Dedifferentiated amniotic fluid mesenchymal stem cell (primary cell): ENCODE measurements at regions not wholly inside any gene's neighbourhood (a gene's known extent, or its start where the extent isn't known, plus 50 kb on each side); places are given as distances from the start of the nearest gene placed in this dataset.

Experiments
- DNase-seq: peaks from one replicate; pipeline ENCODE4 v3.0.0-alpha.2; 2016; ENCODE audit errors: extremely low spot score

DNA sequence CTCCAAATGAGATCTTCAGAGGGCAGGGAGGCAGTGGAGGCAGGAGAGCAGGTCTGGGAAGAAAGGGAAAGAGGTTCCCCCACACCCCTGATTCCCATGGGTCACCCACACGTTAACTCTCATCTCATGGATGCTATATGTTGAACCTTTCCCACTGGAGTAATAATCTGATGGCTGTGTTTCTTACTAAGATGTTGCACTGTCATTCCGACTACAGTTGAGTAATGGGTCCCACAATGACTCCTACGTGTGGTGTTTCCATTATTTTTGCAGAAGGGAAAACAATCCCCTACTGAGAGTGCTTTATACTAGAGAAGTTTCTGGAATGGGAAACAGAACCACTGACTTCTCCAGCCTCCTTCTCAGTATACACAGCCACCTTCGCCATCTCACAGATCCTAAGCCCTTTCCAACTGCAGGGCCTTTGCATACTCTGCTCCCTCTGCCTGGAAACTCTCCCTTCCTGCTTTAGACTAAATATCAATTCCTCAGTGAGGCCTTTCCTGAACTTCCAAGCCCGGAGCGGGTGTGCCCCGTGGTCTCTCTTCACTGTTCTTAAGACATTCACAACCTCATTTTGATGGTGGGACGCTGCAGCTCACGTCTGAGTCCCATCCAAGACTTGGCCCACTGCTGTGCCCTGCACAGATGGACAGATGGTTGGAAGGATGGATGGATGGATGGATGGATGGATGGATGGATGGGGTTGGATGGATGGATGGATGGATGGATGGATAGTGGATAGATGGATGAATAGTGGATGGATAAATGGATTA is 238.6 kb upstream of the PMEPA1 start:
- no peak for DNase-seq

- peak; percentile 80 for DNase-seq
Measured at GRCh38 chr20:57947421-57948179, 237.8 kb upstream of the PMEPA1 start.

DNA sequence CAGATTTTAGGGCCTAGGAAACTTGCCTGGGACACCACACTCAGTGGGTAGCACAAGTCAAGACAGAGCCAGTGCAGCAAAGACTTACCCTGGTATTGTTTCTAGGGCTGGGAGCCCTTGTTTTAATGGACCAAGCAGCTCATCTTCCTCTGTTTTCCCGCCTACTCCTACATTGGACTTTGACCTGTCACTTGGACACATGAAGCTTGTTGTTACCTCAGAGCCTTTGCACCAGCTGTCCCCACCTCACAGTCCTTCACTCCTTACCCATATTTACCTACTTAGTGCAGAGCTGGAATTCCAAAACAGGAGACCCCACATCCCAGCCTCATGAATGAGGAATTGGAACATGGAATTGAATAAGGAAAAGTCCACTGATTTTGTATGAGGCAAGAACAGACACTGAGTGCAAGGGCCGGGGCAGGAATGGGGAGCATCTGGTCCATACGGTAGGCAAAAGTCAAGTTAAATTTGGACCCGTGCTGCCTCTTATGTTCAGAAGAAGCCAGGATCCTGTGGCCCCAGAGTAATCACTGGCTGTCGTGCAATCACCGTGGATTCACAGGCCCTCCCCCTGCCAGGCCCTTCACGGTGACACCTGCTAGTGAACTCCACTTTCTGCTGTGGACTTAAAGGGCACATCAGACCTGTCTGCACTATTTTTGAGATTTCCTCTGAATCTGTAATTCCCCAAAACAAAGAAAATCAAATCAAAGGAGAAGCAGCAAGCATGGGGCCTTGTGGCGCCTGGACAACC is 236.9 kb upstream of the PMEPA1 start:
- DNase-seq: no peak

- no peak for DNase-seq
Measured at GRCh38 chr20:57944988-57945387, 235.2 kb upstream of the PMEPA1 start.

- no peak for DNase-seq
Measured at GRCh38 chr20:57943950-57944349, 234.1 kb upstream of the PMEPA1 start.

- no peak for DNase-seq
Measured at GRCh38 chr20:57943291-57943690, 233.5 kb upstream of the PMEPA1 start.

GRCh38 chr20:57941604-57942381 is 232.0 kb upstream of the PMEPA1 start:
- DNase-seq: no peak

- DNase-seq: no peak
Measured at GRCh38 chr20:57940868-57941522, 231.2 kb upstream of the PMEPA1 start.

DNA sequence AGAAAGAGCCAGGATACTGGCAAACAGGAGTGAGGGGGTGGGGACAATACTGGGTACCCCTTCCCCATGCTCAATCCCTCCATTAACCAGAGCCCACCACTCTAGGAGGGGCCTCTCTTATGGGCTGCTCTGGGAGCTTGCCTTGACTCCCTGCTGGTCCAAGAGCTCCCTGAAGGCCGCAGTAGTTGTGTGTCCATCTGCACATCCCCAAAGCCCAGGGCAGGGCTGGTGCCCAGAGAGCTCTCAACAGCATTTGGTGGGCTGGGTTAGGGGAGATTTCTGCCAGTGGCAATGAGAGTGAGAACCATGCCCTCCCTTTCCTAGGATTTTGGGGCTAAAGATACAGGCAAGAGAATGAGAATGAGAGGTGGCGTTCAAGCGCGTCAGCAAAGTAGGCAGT is 230.6 kb upstream of the PMEPA1 start:
- DNase-seq: no peak

GRCh38 chr20:57939499-57939898 is 229.7 kb upstream of the PMEPA1 start:
- DNase-seq: no peak

DNA sequence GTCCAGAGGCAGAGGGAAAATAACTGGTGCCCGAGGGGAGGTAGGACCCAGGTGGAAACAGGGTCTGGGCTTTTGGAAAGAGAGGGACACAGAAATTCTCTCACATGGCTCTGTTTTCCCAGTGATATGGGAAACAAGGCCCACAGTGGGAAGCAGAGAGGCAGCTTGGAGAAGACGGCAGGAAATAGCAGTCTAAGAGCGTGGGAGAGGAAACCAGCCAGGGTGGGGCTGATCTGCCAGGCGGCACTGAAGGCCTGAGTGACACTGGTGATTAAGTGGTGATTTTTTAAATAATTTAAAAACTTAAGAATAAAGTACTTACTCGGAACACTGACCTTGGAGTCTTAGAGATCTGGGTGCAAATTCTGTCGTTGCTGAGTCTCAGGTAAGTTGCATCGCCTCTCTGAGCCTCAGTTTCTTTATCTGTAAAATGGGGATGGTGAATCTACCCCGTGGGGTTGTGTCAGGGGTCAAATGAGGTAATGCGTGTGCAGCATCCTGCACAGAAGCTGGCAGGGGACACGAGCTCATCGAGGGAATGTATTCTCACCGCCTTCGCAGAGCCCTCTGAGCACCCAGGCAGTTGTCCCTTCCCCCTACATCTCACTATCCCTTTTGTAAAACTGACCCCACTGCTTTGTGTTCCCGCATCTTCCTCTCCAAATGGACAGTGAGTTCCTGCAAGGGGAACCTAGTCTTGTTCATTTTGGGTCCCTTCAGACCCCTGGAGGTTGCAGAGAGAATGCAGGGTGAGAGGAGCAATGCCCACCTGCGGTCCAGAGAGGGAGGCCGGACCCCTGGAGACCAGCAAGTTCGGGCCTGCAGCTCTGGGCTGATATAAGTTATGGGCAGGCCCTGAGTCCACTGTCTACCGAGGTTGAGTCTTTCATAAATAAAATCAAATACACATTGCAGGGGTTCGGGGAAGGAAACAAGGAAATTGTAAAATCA is 228.6 kb upstream of the PMEPA1 start:
- DNase-seq: no peak

DNA sequence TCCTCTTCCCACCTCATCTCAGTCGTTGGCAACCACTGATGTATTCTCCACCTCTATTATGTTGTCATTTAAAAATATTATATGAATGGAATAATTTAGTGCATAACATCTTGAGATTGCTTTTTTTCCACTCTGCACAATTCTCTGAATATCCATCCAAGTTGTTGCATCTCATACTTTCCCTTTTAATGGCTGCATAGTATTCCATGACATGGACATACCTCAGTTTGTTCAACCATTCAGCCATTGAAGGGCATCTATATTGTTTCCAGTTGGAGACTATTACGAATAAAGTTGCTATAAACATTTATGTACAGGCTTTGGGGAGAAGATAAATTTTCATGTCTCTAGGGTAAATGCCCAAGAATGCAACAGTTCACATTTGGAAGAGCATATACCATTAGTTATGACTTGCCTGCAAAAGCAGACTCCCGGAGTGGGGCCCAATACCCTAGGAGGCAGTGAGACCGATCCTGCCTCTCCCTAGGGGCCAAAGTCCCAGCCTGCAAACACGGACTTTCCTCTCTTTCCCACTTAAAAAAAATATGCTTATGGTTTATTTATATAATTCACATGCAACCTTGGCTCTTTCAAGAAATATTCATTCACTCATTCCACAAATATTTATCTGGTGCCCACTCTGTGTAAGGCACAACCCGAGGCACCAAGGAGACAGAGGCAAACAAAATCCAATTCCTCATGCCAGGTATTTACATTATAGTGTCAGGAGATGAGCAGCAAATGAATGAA is 227.0 kb upstream of the PMEPA1 start:
- no peak for DNase-seq

DNA sequence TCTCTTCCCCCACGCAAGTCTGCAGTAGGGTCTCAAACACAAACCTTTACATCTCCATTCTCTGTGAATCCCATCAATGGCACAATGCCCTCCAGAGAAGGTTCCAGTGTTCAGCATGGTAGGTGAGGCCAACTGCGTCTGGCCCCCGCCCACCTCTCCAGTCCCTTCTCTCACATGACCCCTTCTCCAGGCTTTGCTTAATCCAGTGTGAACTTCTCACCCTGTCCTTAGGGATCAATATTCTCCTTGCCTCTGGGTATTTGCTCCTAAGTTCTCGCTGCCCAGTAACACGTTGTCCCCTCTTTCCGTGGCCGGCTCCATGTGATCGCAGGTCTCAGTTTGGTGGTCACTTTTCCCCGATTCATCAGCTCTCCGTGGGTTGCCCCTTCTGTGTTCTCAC is 225.1 kb upstream of the PMEPA1 start:
- no peak for DNase-seq

DNA sequence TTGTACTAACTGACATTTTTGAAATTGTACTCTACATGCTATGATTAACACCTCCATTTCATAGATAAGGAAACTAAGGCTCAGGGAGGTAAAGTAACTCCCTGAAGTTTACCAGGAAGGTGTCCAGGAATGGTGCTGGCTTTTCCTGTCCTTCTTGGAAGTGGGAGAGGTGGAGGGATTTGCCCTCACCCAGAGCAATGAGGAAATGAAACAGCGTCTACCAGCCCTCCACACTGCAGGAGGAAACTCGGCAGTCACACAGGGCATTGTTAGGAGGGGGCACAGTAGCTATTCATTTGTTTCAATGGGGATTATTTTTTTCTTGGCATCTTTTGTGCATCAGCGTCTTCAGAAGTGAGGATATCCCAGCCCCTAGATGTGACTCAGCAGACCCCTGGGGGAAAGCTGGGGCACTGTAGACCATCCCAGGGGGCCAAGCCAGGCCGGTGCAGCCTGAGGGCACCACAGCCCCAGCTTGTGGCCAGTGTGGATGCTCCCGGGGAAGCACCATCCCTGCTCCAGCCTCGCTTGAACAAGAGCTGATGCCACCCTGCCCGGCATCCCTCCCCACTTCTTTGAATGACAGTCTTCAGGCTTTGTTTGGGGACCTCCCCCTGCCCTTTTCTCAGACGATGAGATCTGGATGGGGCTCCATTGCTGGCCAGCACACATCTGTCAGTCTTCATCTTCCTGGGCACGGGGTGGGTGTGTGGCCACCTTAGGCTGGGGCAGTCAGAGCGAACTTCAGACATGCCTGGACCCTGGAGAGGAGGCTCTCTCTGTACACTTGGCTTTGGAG is 224.4 kb upstream of the PMEPA1 start:
- no peak for DNase-seq

- DNase-seq: no peak
Measured at GRCh38 chr20:57932227-57932864, 222.5 kb upstream of the PMEPA1 start.

GRCh38 chr20:57930351-57930750 is 220.5 kb upstream of the PMEPA1 start:
- DNase-seq: no peak

DNA sequence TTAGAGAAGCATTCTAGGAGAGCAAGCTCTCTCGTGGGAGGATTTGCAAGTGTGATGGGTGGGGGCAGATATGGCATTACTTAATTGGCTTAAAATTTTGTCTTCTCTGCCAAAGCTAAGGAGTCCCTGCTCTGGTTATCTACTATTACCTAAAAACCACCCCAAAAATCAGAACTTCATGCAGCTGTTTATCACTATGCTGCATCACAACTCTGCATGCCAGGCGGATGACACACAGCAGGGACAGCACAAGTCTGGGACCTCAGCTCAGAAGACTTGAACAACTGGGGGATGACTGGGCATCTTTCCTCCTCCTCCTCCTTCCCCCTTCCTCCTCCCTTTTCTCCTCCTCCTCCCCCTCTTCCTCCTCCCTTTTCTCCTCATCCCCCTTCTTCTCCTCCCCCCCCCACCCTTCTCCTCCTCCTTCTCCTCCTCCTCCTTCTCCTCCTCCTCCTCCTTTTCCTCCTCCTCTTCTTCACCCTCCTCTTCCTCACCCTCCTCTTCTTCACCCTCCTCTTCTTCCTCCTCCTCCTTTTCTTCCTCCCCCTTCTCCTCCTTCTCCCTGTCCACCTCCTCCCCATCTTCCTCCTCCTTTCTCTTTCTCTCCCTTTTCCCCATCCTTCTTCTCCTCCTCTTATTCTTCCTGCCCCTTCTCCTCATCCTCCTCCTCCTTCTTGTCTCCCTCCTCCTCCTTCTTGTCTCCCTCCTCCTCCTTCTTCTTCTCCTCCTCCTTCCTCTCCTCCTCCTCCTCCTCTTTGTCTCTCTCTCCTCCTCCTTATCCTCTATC is 218.6 kb upstream of the PMEPA1 start:
- peak; percentile 69 for DNase-seq
